Thyroid gland (tissue), 4 donors: ENCODE measurements at regions not wholly inside any gene's neighbourhood (a gene's known extent, or its start where the extent isn't known, plus 50 kb on each side); places are given as distances from the start of the nearest gene placed in this dataset.

Experiments used
- DNase-seq, 2 donors: peaks; one replicate each; pipeline ENCODE4 v3.0.0-alpha.2; 2019
- H3K27ac ChIP-seq, 3 donors: fragments of 200-600 bp; sonication (generic); 1 replicate in 2 of 3; 2 replicates in 1 of 3; pipeline ENCODE4 v1.5.1; 2016 to 2019; ENCODE audit warnings: mild to moderate bottlenecking in 1 of 3, moderate library complexity in 1 of 3
- H3K27me3 ChIP-seq: fragments of 200-600 bp; sonication (generic); one replicate; pipeline ENCODE4 v1.5.1; 2019
- H3K36me3 ChIP-seq, 2 donors: fragments of 200-600 bp; sonication (generic); one replicate each; pipeline ENCODE4 v1.5.1; 2016 to 2019
- H3K4me1 ChIP-seq, 2 donors: fragments of 200-600 bp; sonication (generic); one replicate each; pipeline ENCODE4 v1.5.1; 2017 to 2019
- H3K4me3 ChIP-seq, 3 donors: fragments of 200-600 bp; sonication (generic); replicated peaks in 1 of 3; 1 replicate in 2 of 3; 2 replicates in 1 of 3; pipeline ENCODE4 v1.5.1; 2016; ENCODE audit warnings: mild to moderate bottlenecking in 1 of 3
- H3K9me3 ChIP-seq: fragments of 200-600 bp; sonication (generic); one replicate; pipeline ENCODE4 v1.5.1; 2017
- POLR2A ChIP-seq, 2 donors: fragments of 450-650 bp; IDR thresholded peaks; one replicate each; pipeline ENCODE4 v1.6.1; 2017; ENCODE audit warnings: antibody characterized with exemption in 2 of 2, mild to moderate bottlenecking in 2 of 2, moderate library complexity in 1 of 2
- WGBS, 2 donors: methylation state at CpG; one replicate each; pipeline ENCODE4 v1.1.5; 2017; 5-methylcytosine and 5-hydroxymethylcytosine counted together
- intact Hi-C: fragments of 100-400 bp; cut with DNase I; formaldehyde crosslinking; loops from one replicate; pipeline ENCODE4 v1.15.1; 2023
- TF ChIP-seq, protein P1 (sequence below), 6 experiments: fragments of 200-600 bp in 3 of 6; fragments of 450-650 bp in 3 of 6; sonication (generic) in 3 of 6; IDR thresholded peaks; one replicate each; pipeline ENCODE4 v1.5.1; 2016 to 2019; ENCODE audit warnings: antibody characterized with exemption in 6 of 6, mild to moderate bottlenecking in 2 of 6, inconsistent platforms in 1 of 6, moderate library complexity in 1 of 6

DNA sequence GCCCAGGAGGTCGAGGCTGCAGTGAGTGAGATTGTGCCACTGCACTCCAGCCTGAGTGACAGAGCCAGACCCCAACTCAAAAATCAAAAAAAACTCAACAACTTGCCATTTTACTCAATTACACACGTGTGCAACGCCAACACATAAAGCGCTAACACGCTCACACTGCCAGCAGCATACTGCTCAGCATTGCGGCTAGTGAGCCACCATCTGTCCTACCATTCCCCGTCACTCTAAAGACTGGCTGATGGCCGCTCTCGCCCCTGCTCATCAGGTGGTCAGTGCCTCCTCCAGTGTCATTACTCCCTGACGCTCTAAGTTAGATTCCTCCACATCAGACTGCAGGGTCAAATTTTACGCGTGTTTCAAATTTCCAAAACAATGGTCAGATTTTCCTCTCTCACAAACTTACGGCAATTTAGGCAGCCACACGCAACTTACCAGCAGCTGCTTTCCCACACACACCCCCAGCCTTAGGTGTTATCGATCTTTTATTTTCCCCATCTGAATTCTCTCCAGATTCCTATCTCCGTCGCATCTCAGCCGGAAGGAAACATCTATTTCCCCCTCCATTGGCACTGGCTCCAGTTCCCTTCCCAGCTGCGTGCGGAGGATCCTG lies 240.8 kb downstream of the C16orf95 start:
- TF ChIP-seq POLR2A (IDR thresholded peaks at IDR 0.05): no peak
- TF ChIP-seq, protein P1, sequence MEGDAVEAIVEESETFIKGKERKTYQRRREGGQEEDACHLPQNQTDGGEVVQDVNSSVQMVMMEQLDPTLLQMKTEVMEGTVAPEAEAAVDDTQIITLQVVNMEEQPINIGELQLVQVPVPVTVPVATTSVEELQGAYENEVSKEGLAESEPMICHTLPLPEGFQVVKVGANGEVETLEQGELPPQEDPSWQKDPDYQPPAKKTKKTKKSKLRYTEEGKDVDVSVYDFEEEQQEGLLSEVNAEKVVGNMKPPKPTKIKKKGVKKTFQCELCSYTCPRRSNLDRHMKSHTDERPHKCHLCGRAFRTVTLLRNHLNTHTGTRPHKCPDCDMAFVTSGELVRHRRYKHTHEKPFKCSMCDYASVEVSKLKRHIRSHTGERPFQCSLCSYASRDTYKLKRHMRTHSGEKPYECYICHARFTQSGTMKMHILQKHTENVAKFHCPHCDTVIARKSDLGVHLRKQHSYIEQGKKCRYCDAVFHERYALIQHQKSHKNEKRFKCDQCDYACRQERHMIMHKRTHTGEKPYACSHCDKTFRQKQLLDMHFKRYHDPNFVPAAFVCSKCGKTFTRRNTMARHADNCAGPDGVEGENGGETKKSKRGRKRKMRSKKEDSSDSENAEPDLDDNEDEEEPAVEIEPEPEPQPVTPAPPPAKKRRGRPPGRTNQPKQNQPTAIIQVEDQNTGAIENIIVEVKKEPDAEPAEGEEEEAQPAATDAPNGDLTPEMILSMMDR (IDR thresholded peaks at IDR 0.05): no peak
- no peaks in the 10 kb centered on the region for H3K4me1 ChIP-seq
- no peak for DNase-seq
- no peaks in the 10 kb centered on the region for H3K27me3 ChIP-seq
- H3K27ac ChIP-seq: no peak overlapping the region
- H3K9me3 ChIP-seq: no peaks in the 10 kb centered on the region
- no peaks in the 10 kb centered on the region for H3K36me3 ChIP-seq
- 90 to 91% methylated on average over 20 of the region's 20 CpGs for WGBS, 2 donors
- intact Hi-C loops: no loop called here
- no peak overlapping the region for H3K4me3 ChIP-seq

- no peak overlapping the region for H3K27ac ChIP-seq
- 47 to 71% methylated on average over 7 to 9 of the region's 13 CpGs for WGBS, 2 donors
- DNase-seq: peak in 1 of 2 donors; percentile 23
These were observed 240.0 kb downstream of the C16orf95 start for GRCh38 chr16:87076950-87077749.

DNA sequence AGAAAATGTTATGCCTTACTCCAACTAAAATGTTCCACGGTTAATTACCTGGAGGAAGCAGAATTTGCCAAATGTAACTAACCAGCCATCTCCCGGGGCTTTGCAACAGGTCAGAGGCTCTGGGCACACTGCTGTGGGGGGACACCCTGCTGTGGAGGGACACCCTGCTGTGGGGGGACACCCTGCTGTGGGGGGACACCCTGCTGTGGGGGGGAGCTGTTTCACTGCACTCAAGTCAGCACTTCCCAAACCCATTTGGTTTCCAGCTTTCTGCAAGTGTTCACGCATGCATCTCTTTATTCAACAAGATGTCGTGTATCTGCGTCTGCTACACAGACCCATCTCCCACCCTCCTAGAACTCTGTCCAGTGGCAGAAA lies 239.5 kb downstream of the C16orf95 start:
- Histone ChIP-seq H3K4me1 (no peaks in the 10 kb centered on the region), H3K27me3 (no peaks in the 10 kb centered on the region), H3K36me3 (no peaks in the 10 kb centered on the region), H3K27ac (no peak overlapping the region), H3K9me3 (no peaks in the 10 kb centered on the region), H3K4me3 (no peak overlapping the region)
- no peak for DNase-seq
- TF ChIP-seq POLR2A (IDR thresholded peaks at IDR 0.05): no peak
- TF ChIP-seq, protein P1 (IDR thresholded peaks at IDR 0.05): no peak
- intact Hi-C loops: no loop called here
- 87 to 90% methylated on average over 5 of the region's 5 CpGs for WGBS, 2 donors

More at GRCh38 chr16:87076950-87077749, 240.0 kb downstream of the C16orf95 start:
- no peak for TF ChIP-seq POLR2A (IDR thresholded peaks at IDR 0.05)
- TF ChIP-seq, protein P1 (IDR thresholded peaks at IDR 0.05): peak in 2 of 6 experiments; percentile 22 to 30
- Histone ChIP-seq H3K27me3 (no peaks in the 10 kb centered on the region), H3K9me3 (no peaks in the 10 kb centered on the region), H3K4me3 (no peak overlapping the region), H3K36me3 (no peaks in the 10 kb centered on the region), H3K4me1 (no peaks in the 10 kb centered on the region)
- intact Hi-C loops: no loop called here

- H3K9me3 ChIP-seq: no peaks in the 10 kb centered on the region
- 76 to 81% methylated on average over 4 of the region's 4 CpGs for WGBS, 2 donors
- H3K27me3 ChIP-seq: no peaks in the 10 kb centered on the region
- TF ChIP-seq, protein P1 (IDR thresholded peaks at IDR 0.05): no peak
- TF ChIP-seq POLR2A (IDR thresholded peaks at IDR 0.05): no peak
- H3K27ac ChIP-seq: no peak overlapping the region
- no peaks in the 10 kb centered on the region for H3K36me3 ChIP-seq
- no peak overlapping the region for H3K4me3 ChIP-seq
- no peaks in the 10 kb centered on the region for H3K4me1 ChIP-seq
- DNase-seq: no peak
- intact Hi-C loops: no loop called here
These were observed 236.5 kb downstream of the C16orf95 start for GRCh38 chr16:87080571-87081167.

DNA sequence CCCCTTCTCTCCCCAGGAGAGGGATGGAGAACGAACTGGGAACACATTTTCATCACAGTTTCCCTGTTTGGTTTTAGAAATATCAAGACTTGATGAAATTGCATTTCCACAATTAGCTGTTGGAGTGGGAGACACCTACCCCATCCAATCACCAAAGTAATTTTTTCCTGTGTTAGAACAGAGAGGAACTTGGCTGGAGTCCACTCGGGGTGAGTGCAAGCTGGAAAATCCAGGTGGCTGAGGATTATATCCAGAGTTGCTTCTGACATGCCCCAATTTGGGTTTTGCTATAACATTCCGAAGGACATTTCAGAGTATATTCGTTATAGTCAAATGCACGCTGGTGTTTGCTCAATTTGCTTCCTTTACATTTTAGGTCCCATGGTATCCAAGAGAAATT lies 231.8 kb downstream of the C16orf95 start:
- H3K27me3 ChIP-seq: no peaks in the 10 kb centered on the region
- no peaks in the 10 kb centered on the region for H3K4me1 ChIP-seq
- WGBS, 2 donors: 79% methylated on average over 5 of the region's 5 CpGs
- TF ChIP-seq, protein P1 (IDR thresholded peaks at IDR 0.05): no peak
- TF ChIP-seq POLR2A (IDR thresholded peaks at IDR 0.05): no peak
- no peaks in the 10 kb centered on the region for H3K9me3 ChIP-seq
- no peak for DNase-seq
- no peaks in the 10 kb centered on the region for H3K36me3 ChIP-seq
- H3K4me3 ChIP-seq: no peak overlapping the region
- intact Hi-C loops: no loop called here
- H3K27ac ChIP-seq: no peak overlapping the region
